ENCODE measurements at regions not wholly inside any gene's neighbourhood (a gene's known extent, or its start where the extent isn't known, plus 50 kb on each side); places are given as distances from the start of the nearest gene placed in this dataset.

DNA sequence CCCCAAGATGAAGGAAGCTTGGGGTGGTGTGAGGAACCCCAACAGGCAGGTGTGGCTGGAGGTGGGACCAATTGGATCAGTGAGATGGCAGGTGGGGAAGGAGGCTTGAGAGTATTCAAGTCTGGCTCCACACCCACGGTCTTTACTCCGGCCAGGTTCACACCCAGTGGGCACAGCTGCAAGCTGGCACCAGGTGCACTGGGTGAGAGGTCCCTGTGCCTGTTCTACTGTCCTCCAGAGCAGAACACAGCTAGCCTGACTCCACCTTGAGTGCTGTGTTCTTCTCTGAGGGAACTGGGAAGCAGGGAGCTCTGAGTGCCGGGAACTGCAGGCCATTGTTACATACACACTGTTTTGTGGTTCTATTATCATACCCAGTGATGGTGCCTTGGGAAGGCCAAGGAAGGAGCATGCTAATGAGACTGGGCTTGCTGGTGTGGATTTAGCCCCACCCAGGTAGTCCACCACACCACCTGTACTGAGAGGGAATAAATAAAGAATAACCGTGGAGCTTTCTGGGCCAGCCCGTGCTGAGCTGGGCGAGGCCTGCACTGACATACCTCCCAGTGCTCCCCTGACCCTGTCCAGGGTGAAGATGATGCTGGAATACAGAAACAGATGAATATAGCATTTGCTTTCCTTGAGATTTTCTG lies 93.4 kb downstream of the ABHD5 start:
- DNase-seq (ENCODE audit: low read depth in 2 of 2), result no peak

DNA sequence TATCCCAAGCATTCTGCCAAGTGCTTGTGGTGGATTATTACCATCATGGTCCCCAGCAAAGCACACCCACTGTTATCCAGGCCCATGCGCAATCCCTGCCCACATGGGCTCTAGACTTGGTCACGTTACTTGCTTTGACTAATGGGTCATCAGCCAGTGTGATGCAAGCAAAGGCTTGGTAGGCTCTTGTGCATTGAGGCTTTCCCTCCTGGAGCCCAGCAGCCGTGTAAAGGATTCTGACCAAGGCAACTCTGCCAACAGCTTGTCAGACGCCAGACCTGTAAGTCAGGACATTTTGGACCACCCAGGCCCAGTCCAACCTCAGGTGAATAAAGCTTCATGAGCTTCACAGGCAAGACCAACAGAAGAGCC lies 93.9 kb downstream of the ABHD5 start:
- no peak for DNase-seq (ENCODE audit: low read depth in 2 of 2)

DNA sequence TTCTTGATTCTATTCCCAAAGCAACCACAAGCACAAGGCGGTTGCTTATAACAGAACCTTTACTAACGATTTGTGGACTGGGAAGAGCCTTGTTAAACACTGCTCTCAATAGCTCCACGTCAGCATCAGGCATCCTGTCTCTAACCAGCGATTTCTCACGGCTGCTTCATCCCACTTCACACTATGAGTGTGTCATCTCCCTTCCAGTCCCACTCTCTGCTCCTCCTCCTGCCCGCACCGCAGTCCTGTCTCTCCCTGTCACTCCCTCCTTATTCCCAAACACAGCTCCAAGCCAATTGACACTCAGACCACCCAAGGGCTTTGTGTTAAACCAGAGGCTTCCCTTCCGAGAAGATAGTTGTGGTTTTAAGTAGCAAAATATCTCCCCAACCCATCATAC lies 94.8 kb downstream of the ABHD5 start:
- no peak for DNase-seq (ENCODE audit: low read depth in 2 of 2)

DNA sequence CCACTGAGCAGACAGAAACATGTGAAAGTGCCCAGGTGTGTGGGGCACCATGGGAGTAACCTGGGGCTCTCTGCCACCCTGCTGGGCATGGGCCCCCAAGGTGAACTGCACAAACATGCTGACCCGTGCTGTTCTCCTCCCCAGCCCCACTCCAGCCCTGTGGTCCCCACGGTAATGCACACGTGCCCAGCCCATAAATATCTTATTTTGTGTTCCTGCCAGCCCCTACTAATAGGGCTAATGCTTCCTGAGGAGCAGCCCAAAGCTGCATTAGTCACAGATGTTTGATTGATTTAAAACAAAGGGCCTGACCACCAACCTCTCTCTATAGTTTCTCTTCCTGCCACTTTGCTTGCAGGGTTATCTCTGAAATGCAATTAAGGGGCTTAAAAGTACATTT lies 95.4 kb downstream of the ABHD5 start:
- no peak for DNase-seq (ENCODE audit: low read depth in 2 of 2)

DNA sequence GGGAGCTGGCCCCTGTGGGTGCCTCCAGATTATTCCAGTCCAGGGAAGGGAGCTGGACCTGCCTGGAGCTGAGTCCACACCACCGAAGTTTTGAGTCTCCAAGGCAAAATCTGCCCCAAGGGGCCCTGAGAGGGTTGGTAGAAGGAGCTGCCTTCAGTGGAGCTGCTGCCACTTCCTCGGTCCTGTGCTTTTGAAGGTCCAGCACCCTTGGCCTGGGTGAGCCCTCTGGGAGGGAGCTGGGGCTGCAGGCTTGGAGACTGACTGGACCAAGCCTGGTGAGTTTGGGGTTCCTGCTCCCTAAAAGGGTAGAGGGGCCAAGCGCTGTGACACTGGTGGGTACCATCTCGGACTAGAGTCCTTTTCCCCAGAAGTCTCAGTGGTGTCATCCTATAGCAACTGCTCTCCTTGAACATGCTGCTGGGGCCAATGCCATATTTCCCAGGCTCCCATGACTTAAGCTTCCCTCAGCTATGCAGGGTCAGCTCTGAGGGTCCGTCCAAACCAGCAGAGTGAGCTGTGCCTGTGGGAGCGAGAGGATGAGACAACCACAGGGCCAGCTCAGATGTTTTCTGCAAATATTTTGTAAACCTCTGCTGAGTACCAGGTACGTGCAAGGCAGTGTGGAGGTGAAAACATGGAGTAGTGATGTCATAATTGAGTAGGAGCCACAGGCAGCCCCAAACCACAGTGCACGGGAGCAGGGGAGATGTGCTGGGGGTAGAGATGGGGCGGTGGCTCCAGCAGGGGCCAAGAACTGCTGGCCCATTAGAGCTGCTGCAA lies 96.0 kb downstream of the ABHD5 start:
- no peak for DNase-seq (ENCODE audit: low read depth in 2 of 2)

DNA sequence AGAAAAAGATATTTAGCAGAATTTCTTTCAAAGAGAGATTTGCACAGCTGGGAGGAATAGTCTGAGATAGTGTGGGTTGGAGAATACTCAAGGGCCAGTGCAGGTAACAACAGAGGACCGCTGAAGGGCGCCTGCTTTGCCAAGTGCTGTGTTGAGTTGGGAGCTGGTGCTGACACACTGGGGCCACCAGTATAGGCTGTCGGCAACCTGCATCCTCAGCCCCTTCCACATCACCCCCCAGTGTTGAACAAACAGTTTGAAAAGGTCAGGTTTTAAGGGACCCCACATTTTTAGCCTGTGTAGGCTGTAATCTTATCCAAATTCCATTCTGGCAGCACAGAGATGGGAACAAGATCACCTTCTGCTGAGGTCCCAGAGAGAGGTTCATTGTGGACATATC lies 96.6 kb downstream of the ABHD5 start:
- DNase-seq (ENCODE audit: low read depth in 2 of 2), result no peak

DNA sequence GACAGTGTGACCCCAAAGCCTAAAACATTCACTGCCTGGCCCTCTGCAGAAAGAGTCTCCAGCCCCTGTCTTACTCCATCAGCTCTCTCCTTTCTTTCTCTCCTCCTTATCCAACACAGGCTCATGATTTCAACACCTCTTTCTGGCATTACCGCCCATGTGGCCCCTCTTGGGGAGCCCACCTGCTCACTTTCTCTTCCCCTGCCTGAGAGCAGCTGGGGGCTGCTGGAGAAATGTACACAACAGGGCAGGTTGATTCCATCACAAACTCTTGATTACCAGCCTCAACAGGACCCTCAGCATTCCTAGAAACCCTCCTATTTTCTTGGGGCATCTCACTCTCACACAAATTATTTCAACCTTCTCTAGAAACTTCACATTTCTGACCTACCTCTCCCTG lies 98.3 kb downstream of the ABHD5 start:
- DNase-seq (ENCODE audit: low read depth in 2 of 2), result no peak

DNA sequence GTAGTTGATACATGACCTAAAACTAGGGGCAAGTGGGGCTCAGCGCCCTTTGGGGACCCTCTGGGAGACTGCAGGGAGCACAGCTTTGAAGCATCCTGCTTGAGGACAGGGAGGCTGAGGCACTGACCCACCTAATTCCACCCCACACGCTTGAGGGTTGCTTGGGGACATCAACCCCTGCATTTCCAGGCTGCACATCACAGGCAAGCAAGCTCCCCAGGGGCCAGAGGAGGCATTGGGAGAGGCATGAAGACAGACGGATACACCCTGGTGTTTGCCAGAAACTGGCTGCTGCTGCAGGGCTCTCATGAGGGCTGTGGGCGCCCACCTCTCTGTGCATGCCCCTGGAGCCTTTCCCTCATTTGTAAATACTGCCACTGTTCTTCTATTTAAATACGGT lies 99.3 kb downstream of the ABHD5 start:
- DNase-seq (ENCODE audit: low read depth in 2 of 2), result no peak

DNA sequence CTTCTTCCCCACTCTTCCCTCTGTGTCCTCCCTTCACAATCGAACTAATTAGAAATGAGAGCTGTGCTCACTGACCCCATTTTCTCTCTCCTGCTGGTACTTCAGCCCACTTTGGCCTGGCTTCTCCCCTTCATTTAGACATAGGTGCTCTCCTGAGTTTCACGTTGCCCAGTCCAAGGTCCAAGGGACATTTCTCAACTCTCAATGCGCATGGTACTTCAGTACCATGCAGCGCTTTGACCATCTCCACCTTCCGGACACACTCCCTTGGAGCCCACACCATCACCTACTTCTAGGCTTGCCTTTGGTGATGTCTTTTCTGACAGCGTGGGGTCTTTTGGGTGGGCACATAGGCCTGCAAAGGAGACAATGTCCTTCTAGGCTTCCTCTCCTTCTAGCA lies 99.7 kb downstream of the ABHD5 start:
- DNase-seq (ENCODE audit: low read depth in 2 of 2), result no peak

DNA sequence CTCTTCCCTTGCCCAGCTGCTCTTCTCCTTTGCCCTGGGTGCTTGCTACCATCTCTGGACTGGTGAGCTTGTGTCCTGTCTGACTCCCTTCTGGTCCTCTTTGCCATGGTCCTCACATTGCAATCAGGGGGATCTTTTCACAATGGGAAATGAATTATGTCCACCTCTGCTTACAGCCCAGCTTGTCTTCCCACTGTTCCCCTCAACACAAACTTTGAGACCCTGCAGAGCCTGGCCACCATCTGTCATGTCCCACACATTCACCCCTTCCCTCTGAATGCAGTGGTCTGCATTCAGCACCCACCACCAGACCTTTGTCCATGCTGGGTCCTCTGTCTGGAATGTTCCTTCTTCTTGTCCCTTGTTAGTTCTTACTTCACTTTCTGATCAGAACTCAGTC lies 100.5 kb downstream of the ABHD5 start:
- DNase-seq (ENCODE audit: low read depth in 2 of 2), result no peak

DNA sequence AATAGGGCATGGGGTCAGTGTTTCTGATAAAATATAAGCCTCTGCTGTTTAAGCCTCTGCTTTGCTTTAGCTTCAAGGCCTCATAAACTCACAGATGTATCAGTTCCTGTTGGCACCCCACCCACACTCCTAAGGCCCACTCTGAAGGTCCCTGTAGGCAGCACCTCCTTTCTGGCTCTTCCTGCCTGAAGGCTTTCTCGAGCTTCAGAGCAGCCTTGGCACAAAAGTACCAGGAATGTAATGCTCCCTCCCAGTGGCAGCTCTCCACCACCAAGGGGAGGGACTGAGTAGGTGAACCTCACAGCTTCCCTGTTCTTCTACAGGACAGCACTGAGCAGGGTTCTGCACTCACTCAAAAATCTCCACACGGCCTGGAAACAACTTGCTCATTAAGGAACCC lies 102.2 kb downstream of the ABHD5 start:
- DNase-seq (ENCODE audit: low read depth in 2 of 2), result no peak

DNA sequence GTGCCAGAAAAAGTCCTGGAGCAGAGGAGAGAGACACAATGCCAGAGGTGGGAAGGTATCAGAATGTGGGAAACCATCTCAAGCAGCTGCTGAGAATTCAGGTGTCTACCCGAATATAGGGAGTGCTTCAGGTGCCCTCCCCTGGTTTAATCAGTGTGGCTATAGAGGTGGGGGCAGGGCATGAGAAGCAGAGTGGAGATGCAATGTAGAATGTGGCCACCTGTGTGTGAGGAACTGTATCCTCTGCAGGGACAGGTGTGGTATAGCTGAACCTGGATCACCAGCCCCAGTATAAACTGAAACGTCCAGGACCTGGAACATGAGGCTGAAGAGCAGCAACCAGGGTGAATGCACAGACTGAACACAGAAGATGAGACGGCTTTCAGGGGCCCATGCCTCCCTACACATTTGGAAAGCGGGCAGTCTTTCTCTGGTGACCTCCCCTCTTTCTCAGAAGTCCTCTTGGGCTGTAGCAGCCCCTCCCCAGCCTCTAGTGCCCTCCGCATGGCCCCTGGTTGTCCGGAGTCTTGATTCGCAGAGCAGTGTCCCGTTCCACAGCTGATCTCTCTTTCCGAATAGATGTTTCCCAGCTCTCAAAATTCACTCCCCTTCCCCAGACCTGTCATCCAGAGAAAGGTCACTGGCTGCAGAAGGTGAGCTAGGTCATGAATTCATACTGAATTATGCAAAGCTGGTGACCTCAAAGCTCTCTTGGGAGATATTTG lies 103.1 kb downstream of the ABHD5 start:
- DNase-seq (ENCODE audit: low read depth in 2 of 2), result no peak

DNA sequence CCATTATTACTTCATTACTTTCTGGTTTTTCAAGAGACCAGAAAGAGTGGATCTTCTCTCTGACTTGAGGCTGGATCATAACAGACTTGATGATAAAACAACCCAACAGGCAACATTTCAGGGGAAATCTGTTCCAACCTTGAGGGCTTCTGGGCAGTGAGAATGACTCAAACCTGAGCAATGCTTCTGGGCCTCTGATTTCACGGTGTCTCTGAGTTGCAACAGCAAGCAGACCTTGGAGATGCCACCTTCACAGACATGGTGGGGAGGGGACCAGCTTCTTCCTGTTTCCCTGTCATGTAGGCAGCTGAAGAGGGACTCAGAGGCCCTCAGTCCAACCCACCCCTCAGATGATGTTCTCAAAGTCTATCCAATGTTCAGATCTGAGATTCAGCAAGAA lies 104.0 kb downstream of the ABHD5 start:
- DNase-seq (ENCODE audit: low read depth in 2 of 2), result no peak

DNA sequence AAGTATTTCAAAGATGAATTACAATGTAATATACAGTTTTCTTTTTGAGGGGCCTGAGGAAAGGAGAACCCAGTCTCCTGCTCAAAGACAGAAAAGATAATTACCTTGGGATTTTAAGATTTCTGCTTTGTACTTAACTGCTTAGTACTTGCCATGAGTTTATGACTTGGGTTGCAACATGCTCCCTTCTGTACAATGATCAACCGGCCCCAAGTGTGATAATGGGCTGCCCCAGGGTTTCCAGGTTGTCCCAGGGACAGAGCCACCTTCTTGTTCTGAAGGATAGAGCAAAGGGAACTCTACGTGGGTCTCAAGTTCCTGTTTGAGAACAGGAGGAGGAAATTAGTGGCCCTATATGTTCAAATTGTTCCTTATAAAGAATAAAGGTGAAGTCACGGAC lies 104.8 kb downstream of the ABHD5 start:
- DNase-seq (ENCODE audit: low read depth in 2 of 2), result no peak

DNA sequence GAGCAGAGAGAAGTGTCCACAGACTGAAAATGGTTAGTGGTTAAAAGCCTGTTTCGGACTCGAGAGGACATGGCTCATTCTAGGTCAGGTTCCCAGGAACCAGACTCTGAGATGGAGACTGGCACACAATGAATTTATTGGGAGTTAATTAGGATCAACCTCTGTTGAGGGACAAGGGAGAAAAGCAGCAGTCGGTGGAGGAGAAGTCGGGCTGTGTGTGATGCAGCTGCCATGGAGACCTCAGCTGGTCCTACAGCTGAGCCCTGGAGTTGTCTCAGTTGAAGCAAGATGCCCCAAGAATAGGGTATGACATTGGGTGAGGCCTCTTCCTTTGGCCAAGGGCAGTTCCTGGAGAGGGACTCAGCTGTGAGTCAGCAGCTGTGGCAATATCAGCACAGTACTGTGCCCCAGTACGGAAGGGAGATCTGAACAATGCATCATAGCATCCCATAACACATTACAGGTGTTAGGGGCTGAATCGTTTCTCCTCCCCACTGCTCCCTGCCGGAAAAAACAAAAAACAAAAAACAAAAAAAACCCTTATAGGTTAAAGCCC lies 105.4 kb downstream of the ABHD5 start:
- DNase-seq (ENCODE audit: low read depth in 2 of 2), result no peak

DNA sequence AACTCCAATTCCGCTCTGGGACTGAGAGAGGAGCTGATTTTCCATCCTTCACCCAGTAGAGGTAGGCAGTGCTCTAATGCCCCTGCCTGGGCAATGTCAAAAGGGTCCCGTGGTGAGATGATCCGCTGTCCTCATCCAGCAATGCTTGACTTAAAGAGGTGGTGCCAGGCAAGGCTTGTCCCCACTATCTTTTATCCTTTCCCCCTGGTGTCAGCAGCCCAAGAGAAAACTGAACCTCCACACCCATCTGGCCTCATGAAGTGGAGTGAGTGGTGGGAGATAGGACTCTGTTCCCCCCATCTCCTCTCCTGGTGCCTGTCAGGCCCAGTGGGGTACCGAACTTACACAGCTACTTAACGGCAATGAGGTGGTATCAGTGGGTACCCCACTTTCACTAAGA lies 107.1 kb downstream of the ABHD5 start:
- DNase-seq (ENCODE audit: low read depth in 2 of 2), result no peak

DNA sequence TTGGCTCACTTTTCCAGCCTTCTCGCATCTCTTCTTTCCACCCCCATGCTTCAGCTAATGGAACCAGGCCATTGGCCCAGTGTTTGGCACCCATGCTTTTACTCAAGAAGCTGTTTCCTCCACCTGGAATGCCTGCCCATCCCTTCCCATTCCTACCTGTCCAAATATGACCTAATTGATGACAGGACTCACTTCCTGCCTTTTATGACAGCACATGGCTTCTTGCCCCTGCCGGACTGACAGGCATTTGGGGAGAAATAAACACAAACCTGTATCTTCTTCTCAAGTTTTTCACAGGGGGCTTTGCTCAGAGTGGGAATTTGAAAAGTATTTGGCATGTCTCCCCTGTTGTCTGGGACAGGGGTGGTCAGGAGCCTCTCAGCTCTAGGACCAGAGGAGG lies 120.1 kb downstream of the ABHD5 start:
- no peak for DNase-seq (ENCODE audit: low read depth in 2 of 2)

DNA sequence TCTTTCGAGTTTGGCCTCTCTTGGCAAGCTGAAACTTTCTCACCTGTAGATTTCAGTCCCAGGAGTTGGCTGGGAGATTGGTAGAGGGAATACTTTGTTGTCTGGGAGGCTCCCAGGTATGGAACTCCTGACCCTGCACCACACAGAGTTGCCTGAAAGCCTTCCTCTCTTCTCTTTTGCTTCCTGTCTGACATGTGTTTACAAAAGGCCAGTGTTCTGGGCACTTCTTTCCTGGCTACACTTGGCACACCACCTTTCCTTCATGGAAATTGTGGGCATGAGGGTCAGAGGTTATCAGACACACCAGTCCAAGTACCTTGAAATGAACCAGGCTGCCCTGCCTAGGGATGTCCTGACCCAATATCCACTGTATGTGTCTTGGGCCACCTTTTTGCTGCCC lies 123.7 kb downstream of the ABHD5 start:
- DNase-seq (ENCODE audit: low read depth in 2 of 2), result no peak

DNA sequence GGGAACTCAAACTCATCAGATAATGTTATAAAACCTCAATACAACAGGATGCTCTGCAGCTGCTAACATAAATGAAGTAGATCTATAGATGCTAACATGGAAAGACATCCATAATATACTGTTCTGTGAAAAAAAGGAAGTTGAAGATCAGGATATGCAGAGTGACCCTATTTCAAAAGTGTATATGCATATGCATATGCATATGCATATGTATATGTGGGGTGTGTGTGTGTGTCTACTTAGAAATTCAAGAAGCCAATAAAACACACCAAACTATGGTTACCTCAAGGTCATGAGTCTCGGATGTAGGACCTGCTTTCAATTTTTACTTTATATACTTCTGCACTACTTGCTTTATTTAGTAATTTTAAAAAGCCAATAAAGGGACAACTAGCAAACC lies 125.6 kb downstream of the ABHD5 start:
- DNase-seq (ENCODE audit: low read depth in 2 of 2), result no peak

DNA sequence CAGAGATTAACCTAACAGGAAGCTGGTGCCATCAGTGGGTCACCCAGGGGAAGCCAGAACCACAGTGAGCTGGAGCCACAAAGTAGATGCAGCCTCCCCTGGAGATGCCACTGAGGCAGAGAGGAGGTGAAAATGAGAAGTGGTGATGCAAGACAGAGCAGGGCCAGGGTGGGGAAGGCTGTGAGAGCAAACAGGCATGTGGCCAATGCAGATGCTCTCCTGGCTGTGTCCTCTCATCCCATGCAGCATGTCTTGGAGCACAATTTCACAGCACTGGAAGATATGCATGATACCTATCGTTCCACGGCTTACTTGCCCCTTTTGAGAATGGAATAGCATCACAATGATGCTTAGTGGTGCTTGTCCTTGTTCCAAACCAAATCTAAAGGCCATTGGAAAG lies 126.3 kb downstream of the ABHD5 start:
- no peak for DNase-seq (ENCODE audit: low read depth in 2 of 2)

DNA sequence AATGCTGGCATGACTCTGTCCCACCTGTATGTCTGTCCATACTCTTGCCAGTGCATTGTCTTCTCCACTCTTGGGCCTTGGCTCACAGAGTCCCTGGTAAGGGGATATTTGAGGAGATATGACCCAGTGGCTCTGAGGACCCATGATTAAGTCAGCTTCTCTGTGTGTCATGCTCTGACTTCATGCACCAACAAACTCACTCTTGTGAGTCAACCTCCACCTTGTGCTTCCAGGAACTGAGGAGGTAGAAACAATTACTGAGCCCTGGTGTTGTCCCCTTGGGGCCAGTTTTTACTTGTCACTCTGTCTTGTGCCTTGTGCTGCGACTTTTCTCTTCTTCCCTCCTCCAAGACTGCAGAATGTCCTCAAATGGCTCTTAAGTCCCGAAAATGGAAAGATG lies 127.1 kb downstream of the ABHD5 start:
- no peak for DNase-seq (ENCODE audit: low read depth in 2 of 2)

DNA sequence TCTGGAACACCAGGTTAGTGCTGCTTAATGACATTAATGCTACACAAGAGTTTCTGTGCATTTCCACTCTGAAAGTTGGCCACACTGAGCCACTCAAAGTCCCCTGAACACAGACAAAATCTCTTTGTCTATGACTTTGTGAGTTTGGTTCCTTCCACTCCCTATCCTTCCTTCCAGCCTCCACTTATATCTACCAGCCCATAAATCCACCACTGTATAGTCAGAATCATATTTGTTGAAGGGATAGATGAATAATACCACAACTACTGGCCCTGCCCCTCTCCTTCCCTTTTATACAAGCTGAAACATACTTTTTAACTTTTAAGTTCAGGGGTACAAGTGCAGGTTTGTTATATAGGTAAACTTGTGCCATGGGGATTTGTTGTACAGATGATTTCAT lies 127.5 kb downstream of the ABHD5 start:
- DNase-seq (ENCODE audit: low read depth in 2 of 2), result no peak
